ENCODE measurements at regions not wholly inside any gene's neighbourhood (a gene's known extent, or its start where the extent isn't known, plus 50 kb on each side); places are given as distances from the start of the nearest gene placed in this dataset.

GRCh38 chr20:5689463-5689862 is 60.7 kb upstream of the SHLD1 start:
- dilution Hi-C loops (cut with MboI; ENCODE audit: extremely low pct_ligation_motif_present, low sequenced_read_pairs), result no loop called here
- Histone ChIP-seq H3K27me3 (ENCODE audit: control insufficient read depth, extremely low read depth, insufficient read depth, low read length) (no peaks in the 10 kb centered on the region), H3K4me3 (ENCODE audit: control insufficient read depth in 2 of 3, extremely low read depth in 1 of 3, insufficient read depth in 2 of 3, low read depth in 1 of 3, low read length in 3 of 3) (no peak overlapping the region), H3K27ac (ENCODE audit: control insufficient read depth, insufficient read depth, low read length) (no peak overlapping the region), H3K4me2 (ENCODE audit: control insufficient read depth, extremely low read depth, insufficient read depth, low read depth, low read length) (no peak overlapping the region), H3K9me1 (ENCODE audit: control insufficient read depth, extremely low read depth, insufficient read depth, low read length) (no peaks in the 10 kb centered on the region), H4K20me1 (ENCODE audit: control insufficient read depth, extremely low read depth, insufficient read depth, low read length) (no peaks in the 10 kb centered on the region), H3K79me2 (ENCODE audit: control insufficient read depth, insufficient read depth, low read length) (no peaks in the 10 kb centered on the region), H3K9me3 (ENCODE audit: control insufficient read depth, low read depth, low read length) (no peaks in the 10 kb centered on the region), H3K4me1 (ENCODE audit: control insufficient read depth, extremely low read depth, insufficient read depth, low read length) (no peaks in the 10 kb centered on the region), H2AFZ (ENCODE audit: control insufficient read depth, low read length) (no peak overlapping the region), H3K36me3 (ENCODE audit: control insufficient read depth in 2 of 2, extremely low read depth in 1 of 2, insufficient read depth in 2 of 2, low read length in 2 of 2) (no peaks in the 10 kb centered on the region), H3K9ac (ENCODE audit: control insufficient read depth, extremely low read depth, insufficient read depth, low read length) (no peak overlapping the region)
- DNase-seq (ENCODE audit: low read depth, low spot score) (no peak), FAIRE-seq (no peak)
- TF ChIP-seq EZH2 (IDR thresholded peaks at IDR 0.05; ENCODE audit: low read length) (no peak), CTCF (optimal IDR thresholded peaks at IDR 0.05 in 1 of 3, IDR thresholded peaks at IDR 0.05 in 1 of 3, conservative IDR thresholded peaks at IDR 0.05 in 1 of 3; ENCODE audit: extremely low read depth in 1 of 3, insufficient read depth in 2 of 3, low read length in 3 of 3) (no peak)

- Histone ChIP-seq H3K79me2 (ENCODE audit: control insufficient read depth, insufficient read depth, low read length) (no peaks in the 10 kb centered on the region), H3K4me2 (ENCODE audit: control insufficient read depth, extremely low read depth, insufficient read depth, low read depth, low read length) (no peak overlapping the region), H3K9ac (ENCODE audit: control insufficient read depth, extremely low read depth, insufficient read depth, low read length) (no peak overlapping the region), H3K4me3 (ENCODE audit: control insufficient read depth in 2 of 3, extremely low read depth in 1 of 3, insufficient read depth in 2 of 3, low read depth in 1 of 3, low read length in 3 of 3) (no peak overlapping the region), H4K20me1 (ENCODE audit: control insufficient read depth, extremely low read depth, insufficient read depth, low read length) (no peaks in the 10 kb centered on the region), H2AFZ (ENCODE audit: control insufficient read depth, low read length) (no peak overlapping the region), H3K27me3 (ENCODE audit: control insufficient read depth, extremely low read depth, insufficient read depth, low read length) (no peaks in the 10 kb centered on the region), H3K36me3 (ENCODE audit: control insufficient read depth in 2 of 2, extremely low read depth in 1 of 2, insufficient read depth in 2 of 2, low read length in 2 of 2) (no peaks in the 10 kb centered on the region), H3K27ac (ENCODE audit: control insufficient read depth, insufficient read depth, low read length) (no peak overlapping the region), H3K9me1 (ENCODE audit: control insufficient read depth, extremely low read depth, insufficient read depth, low read length) (no peaks in the 10 kb centered on the region), H3K9me3 (ENCODE audit: control insufficient read depth, low read depth, low read length) (no peaks in the 10 kb centered on the region), H3K4me1 (ENCODE audit: control insufficient read depth, extremely low read depth, insufficient read depth, low read length) (no peaks in the 10 kb centered on the region)
- no peak for TF ChIP-seq EZH2 (IDR thresholded peaks at IDR 0.05; ENCODE audit: low read length)
- TF ChIP-seq CTCF (optimal IDR thresholded peaks at IDR 0.05 in 1 of 3, IDR thresholded peaks at IDR 0.05 in 1 of 3, conservative IDR thresholded peaks at IDR 0.05 in 1 of 3; ENCODE audit: extremely low read depth in 1 of 3, insufficient read depth in 2 of 3, low read length in 3 of 3), result no peak
- dilution Hi-C loops (cut with MboI; ENCODE audit: extremely low pct_ligation_motif_present, low sequenced_read_pairs), result no loop called here
- FAIRE-seq, result no peak
- DNase-seq (ENCODE audit: low read depth, low spot score), result no peak
Observed at GRCh38 chr20:5688431-5688972, 61.7 kb upstream of the SHLD1 start.
